Stomach (tissue), 8 donors: ENCODE measurements at regions not wholly inside any gene's neighbourhood (a gene's known extent, or its start where the extent isn't known, plus 50 kb on each side); places are given as distances from the start of the nearest gene placed in this dataset.

Experiments
- DNase-seq, 2 donors: peaks; one replicate each; pipeline versions ENCODE4 v3.0.0 to v3.0.0-alpha.2; 2013 to 2019
- H3K27ac ChIP-seq, 5 donors: fragments of 200-600 bp in 4 of 5; sonication (generic) in 4 of 5; one replicate each; pipeline ENCODE4 v1.5.1; 2013 to 2019; ENCODE audit warnings: mild to moderate bottlenecking in 1 of 5, moderate library complexity in 1 of 5
- H3K27me3 ChIP-seq, 3 donors: fragments of 200-600 bp; sonication (generic); one replicate each; pipeline ENCODE4 v1.5.1; 2017 to 2019; ENCODE audit warnings: mixed run types in 1 of 3
- H3K36me3 ChIP-seq, 4 donors: fragments of 200-600 bp; sonication (generic); 1 replicate in 3 of 4; 2 replicates in 1 of 4; pipeline ENCODE4 v1.5.1; 2016 to 2019
- H3K4me1 ChIP-seq, 4 donors: fragments of 200-600 bp; sonication (generic); one replicate each; pipeline ENCODE4 v1.5.1; 2016 to 2019
- H3K4me3 ChIP-seq, 4 donors: fragments of 200-600 bp; sonication (generic) in 3 of 4; one replicate each; pipeline ENCODE4 v1.5.1; 2016 to 2019; ENCODE audit warnings: mild to moderate bottlenecking in 1 of 4
- H3K9me3 ChIP-seq, 4 donors: fragments of 200-600 bp; sonication (generic); one replicate each; pipeline ENCODE4 v1.5.1; 2016 to 2019
- CTCF ChIP-seq, 7 experiments: fragments of 450-650 bp in 4 of 7; fragments of 200-600 bp in 3 of 7; sonication (generic) in 3 of 7; IDR thresholded peaks; one replicate each; pipeline ENCODE4 v1.5.1; 2016 to 2019; ENCODE audit warnings: antibody characterized with exemption in 7 of 7, control low read depth in 2 of 7, mild to moderate bottlenecking in 1 of 7
- EP300 ChIP-seq: sonication (generic); formaldehyde crosslinking; IDR thresholded peaks from one replicate; pipeline ENCODE4 v1.6.1; 2017; ENCODE audit warnings: antibody characterized with exemption
- POLR2A ChIP-seq, 4 donors: fragments of 450-650 bp; IDR thresholded peaks; one replicate each; pipeline ENCODE4 v1.6.1; 2016; ENCODE audit warnings: antibody characterized with exemption in 4 of 4, control low read depth in 2 of 4, mild to moderate bottlenecking in 1 of 4, moderate library complexity in 1 of 4
- POLR2AphosphoS5 ChIP-seq, 3 donors: sonication (generic); formaldehyde crosslinking; IDR thresholded peaks; one replicate each; pipeline ENCODE4 v1.6.1; 2016; ENCODE audit warnings: antibody characterized with exemption in 3 of 3
- WGBS, 5 donors: extraction: QIAGEN DNeasy Blood & Tissue Kit in 3 of 5; methylation state at CpG; one replicate each; pipeline versions ENCODE4 v1.1.5 to v1.1.7; 2013 to 2018; 5-methylcytosine and 5-hydroxymethylcytosine counted together
- intact Hi-C: fragments of 100-400 bp; cut with DNase I; formaldehyde crosslinking; loops from one replicate; pipeline ENCODE4 v1.15.1; 2023; ENCODE audit warnings: low total_unique reads
- donor health status: healthy with polysubstance abuse.
- donor health status: Bipolar disorder and iron deficiency.
- donor health status: healthy.

DNA sequence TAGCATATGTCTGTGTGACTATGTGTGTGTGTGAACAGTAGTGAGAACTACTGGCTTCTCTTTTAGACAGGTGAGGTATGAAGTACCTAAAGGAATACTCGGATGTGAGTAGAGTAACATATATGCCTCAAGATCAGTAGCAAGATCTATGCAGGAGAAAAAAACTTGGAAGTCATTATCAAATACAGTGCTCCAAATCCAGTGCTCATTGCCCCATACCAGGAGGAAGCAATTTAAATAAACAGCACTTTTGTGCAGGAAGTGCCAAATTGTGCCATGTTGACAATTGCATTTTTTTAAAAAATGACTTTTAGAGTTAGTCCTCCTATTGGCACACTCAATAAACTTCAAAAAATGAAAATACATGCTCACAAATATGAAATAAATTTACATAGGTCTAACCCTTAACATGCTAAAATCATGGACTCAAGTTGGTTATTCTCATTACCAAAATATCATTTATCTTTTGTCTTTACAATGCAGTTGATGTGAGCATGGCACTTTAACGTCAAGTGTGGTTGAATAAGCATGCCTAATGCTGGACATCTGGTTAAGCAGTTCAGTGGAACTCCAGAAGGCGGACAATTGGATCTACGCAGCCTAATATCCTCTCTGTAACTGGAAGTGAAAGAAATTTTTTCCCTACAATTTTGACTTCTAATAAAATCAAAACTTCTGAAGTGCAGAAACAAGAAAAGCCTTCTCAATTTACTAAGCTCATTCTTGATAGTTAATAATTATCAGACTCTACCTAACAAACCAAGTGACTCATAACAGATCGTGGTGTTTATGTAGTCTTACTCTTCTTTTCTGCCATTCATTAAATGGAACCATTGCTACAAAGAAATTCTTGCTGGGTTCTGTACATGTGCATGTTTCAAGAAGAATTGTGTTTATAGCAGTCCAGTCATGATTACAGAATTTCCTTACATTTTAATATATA is 195.2 kb downstream of the MDFIC start:
- Histone ChIP-seq H3K36me3 (no peaks in the 10 kb centered on the region), H3K9me3 (no peaks in the 10 kb centered on the region), H3K4me3 (no peak overlapping the region), H3K27me3 (no peaks in the 10 kb centered on the region), H3K27ac (no peak overlapping the region), H3K4me1 (peaks cover 0 to 9% (median 4%) of the 10 kb centered on the region in 4 donors)
- 58 to 78% (median 73%) methylated on average over 5 of the region's 5 CpGs for WGBS, 5 donors
- intact Hi-C loops: no loop called here
- peak in 1 of 2 donors; percentile 7 for DNase-seq
- TF ChIP-seq CTCF (IDR thresholded peaks at IDR 0.05) (no peak), POLR2AphosphoS5 (IDR thresholded peaks at IDR 0.05) (no peak), POLR2A (IDR thresholded peaks at IDR 0.05) (no peak), EP300 (no peak)

GRCh38 chr7:115113776-115114175 is 191.9 kb downstream of the MDFIC start:
- TF ChIP-seq POLR2AphosphoS5 (IDR thresholded peaks at IDR 0.05) (peak in 1 of 3 donors; percentile 33), POLR2A (IDR thresholded peaks at IDR 0.05) (no peak)
- 37 to 62% (median 55%) methylated on average over 3 of the region's 3 CpGs for WGBS, 5 donors
- peaks cover 0 to 11% (median 4%) of the 10 kb centered on the region in 4 donors for H3K4me1 ChIP-seq
- no peaks in the 10 kb centered on the region for H3K27me3 ChIP-seq
- DNase-seq: peak; percentile 30 to 66
- intact Hi-C loops: no loop called here
- H3K36me3 ChIP-seq: no peaks in the 10 kb centered on the region
- H3K4me3 ChIP-seq: no peak overlapping the region
- H3K9me3 ChIP-seq: no peaks in the 10 kb centered on the region
- peak overlapping the region in 1 of 5 donors; percentile 4 for H3K27ac ChIP-seq

DNA sequence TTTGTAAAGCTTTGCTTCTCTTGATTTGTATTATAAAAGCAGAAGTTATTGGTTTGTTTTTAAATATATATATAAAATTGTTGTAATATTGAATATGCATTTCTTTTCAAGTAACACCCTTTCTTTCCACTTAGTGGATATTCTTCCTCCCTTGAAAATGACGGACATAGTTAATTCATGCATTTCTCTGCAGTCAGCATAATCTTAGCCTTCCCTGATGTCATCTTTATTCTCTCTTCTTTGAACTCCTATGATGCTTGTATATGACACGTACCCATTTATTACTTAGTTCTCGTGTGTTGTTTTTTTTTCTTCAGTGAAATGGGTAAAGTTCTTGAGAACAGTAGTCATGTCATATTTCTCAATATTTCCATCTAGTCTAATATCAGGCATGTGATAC is 191.2 kb downstream of the MDFIC start:
- Histone ChIP-seq H3K36me3 (no peaks in the 10 kb centered on the region), H3K27ac (peak overlapping the region in 1 of 5 donors; percentile 4), H3K27me3 (no peaks in the 10 kb centered on the region), H3K4me3 (no peak overlapping the region), H3K4me1 (peaks cover 0 to 11% (median 4%) of the 10 kb centered on the region in 4 donors), H3K9me3 (no peaks in the 10 kb centered on the region)
- 94 to 98% (median 95%) methylated on average over 3 of the region's 3 CpGs for WGBS, 5 donors
- no peak for TF ChIP-seq EP300
- no peak for TF ChIP-seq POLR2A (IDR thresholded peaks at IDR 0.05)
- TF ChIP-seq POLR2AphosphoS5 (IDR thresholded peaks at IDR 0.05): no peak
- DNase-seq: no peak
- intact Hi-C loops: no loop called here

- intact Hi-C loops: no loop called here
- Histone ChIP-seq H3K27me3 (no peaks in the 10 kb centered on the region), H3K4me1 (peaks cover 0 to 11% (median 0%) of the 10 kb centered on the region in 4 donors), H3K9me3 (no peaks in the 10 kb centered on the region), H3K36me3 (no peaks in the 10 kb centered on the region), H3K27ac (no peak overlapping the region), H3K4me3 (no peak overlapping the region)
- 6 to 38% (median 17%) methylated on average over 1 of the region's 1 CpG for WGBS, 5 donors
- no peak for TF ChIP-seq POLR2A (IDR thresholded peaks at IDR 0.05)
- TF ChIP-seq EP300: no peak
- TF ChIP-seq CTCF (IDR thresholded peaks at IDR 0.05): no peak
- TF ChIP-seq POLR2AphosphoS5 (IDR thresholded peaks at IDR 0.05): no peak
- peak in 1 of 2 donors; percentile 29 for DNase-seq
Measured at GRCh38 chr7:115110523-115110922, 188.6 kb downstream of the MDFIC start.

DNA sequence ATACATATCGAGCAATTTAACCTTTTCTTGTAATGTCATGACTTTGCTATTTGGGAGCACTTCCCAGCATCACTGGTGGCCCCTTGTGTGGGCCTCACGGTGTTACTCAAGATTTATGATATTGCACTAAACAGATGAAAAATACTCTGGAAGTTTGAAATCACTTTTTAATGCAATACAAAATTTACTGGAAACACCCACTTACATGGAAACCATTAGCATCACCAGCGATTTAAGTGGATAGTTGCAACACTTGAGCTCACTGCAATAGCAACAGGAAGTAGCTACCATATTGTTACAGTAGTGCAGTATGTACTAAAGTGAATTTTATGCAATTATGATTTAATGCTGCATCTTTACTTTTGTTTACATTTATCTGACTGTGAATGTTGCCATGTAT is 184.4 kb downstream of the MDFIC start:
- WGBS, 5 donors: 88 to 94% (median 93%) methylated on average over 3 of the region's 3 CpGs
- no peak overlapping the region for H3K27ac ChIP-seq
- intact Hi-C loops: no loop called here

More for the DNA sequence above, 184.4 kb downstream of the MDFIC start:
- H3K36me3 ChIP-seq: no peaks in the 10 kb centered on the region
- H3K9me3 ChIP-seq: no peaks in the 10 kb centered on the region
- TF ChIP-seq POLR2AphosphoS5 (IDR thresholded peaks at IDR 0.05): no peak
- no peak for TF ChIP-seq EP300
- TF ChIP-seq POLR2A (IDR thresholded peaks at IDR 0.05): no peak
- no peak for TF ChIP-seq CTCF (IDR thresholded peaks at IDR 0.05)
- H3K4me3 ChIP-seq: no peak overlapping the region
- no peak for DNase-seq
- no peaks in the 10 kb centered on the region for H3K27me3 ChIP-seq
- peaks cover 0 to 9% (median 2%) of the 10 kb centered on the region in 4 donors for H3K4me1 ChIP-seq
